GM06990 (cell line): ENCODE measurements at regions not wholly inside any gene's neighbourhood (a gene's known extent, or its start where the extent isn't known, plus 50 kb on each side); places are given as distances from the start of the nearest gene placed in this dataset.

Source experiments
- DNase-seq: peaks from one replicate; pipeline ENCODE4 v3.0.0-alpha.2; 2011; ENCODE audit not compliant: insufficient read length; ENCODE audit errors: extremely low read depth
- H3K27me3 ChIP-seq: replicated peaks from 2 replicates; pipeline ENCODE4 v1.6.0; 2011; ENCODE audit warnings: low read length; ENCODE audit not compliant: control insufficient read depth, insufficient read depth
- H3K36me3 ChIP-seq: 2 replicates; pipeline ENCODE4 v1.5.1; 2011; ENCODE audit warnings: low read length; ENCODE audit not compliant: control insufficient read depth, insufficient read depth
- H3K4me3 ChIP-seq: replicated peaks from 2 replicates; pipeline ENCODE4 v1.5.1; 2011; ENCODE audit warnings: low read depth, mild to moderate bottlenecking, control low read depth, low read length
- TF ChIP-seq, protein P1 (sequence below): IDR thresholded peaks from 2 replicates; pipeline ENCODE4 v1.5.1; 2011; ENCODE audit warnings: low read length, control low read depth, mild to moderate bottlenecking, inconsistent platforms; ENCODE audit not compliant: insufficient read depth, poor library complexity, severe bottlenecking

DNA sequence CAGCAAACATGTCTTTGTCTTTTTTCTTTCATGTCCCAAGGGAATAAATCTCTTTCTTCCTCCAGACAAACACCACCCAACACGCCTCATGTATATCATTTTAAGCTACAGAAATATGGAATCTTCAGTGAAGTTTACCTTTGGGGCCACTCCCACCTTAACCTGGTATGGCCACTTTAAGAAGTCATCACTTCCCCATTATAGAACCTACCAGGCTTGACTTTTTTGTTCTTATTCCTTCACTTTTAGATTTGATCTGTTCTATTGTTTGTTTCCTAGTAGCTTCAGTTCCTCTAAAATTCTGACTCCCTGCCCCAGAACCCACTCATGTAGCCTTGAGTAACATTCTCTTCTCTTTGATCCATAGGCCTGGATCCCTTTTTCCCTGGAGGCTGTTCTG lies 226.3 kb downstream of the HLX start:
- Histone ChIP-seq H3K27me3 (no peaks in the 10 kb centered on the region), H3K4me3 (no peak overlapping the region), H3K36me3 (no peaks in the 10 kb centered on the region)
- TF ChIP-seq, protein P1, sequence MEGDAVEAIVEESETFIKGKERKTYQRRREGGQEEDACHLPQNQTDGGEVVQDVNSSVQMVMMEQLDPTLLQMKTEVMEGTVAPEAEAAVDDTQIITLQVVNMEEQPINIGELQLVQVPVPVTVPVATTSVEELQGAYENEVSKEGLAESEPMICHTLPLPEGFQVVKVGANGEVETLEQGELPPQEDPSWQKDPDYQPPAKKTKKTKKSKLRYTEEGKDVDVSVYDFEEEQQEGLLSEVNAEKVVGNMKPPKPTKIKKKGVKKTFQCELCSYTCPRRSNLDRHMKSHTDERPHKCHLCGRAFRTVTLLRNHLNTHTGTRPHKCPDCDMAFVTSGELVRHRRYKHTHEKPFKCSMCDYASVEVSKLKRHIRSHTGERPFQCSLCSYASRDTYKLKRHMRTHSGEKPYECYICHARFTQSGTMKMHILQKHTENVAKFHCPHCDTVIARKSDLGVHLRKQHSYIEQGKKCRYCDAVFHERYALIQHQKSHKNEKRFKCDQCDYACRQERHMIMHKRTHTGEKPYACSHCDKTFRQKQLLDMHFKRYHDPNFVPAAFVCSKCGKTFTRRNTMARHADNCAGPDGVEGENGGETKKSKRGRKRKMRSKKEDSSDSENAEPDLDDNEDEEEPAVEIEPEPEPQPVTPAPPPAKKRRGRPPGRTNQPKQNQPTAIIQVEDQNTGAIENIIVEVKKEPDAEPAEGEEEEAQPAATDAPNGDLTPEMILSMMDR = no peak
- DNase-seq = no peak

DNA sequence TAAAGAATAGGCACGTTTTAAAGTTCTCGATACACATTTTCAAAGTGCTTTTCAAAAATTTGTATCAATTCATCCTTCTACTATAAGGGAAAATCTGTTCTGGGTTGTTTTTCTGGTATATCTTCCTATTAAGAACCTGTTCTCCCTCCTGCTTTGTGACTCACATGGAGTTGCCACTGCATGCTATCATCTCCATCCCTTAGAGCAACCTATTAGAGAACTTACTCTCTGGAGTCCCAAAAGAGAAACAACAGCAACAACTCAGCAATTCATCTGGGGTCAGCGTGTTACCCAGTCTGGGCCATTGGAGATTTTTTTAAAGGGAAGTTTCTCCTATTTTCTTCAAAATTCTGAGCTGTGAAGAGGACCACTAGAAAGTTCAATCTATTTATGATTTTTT lies 227.4 kb downstream of the HLX start:
- TF ChIP-seq, protein P1 = no peak
- Histone ChIP-seq H3K4me3 (no peak overlapping the region), H3K36me3 (no peaks in the 10 kb centered on the region), H3K27me3 (no peaks in the 10 kb centered on the region)
- DNase-seq = no peak

DNA sequence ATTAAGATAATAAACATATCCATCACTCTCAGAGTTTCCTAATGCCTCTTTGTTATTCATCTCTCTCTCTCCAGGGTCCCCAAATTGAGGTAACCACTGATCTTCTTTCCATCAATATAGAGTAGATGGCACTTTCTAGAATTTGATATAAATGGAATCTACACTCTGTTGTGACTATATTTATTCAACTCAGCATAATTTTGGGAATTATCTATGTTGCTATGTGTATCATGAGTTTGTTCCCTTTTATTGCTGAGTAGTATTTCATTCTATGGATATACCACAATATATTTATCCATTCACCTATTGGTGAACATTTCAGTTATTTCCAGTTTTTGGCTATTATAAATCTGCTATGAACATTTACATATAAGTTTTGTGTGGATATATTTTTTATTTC lies 230.7 kb downstream of the HLX start:
- Histone ChIP-seq H3K27me3 (no peaks in the 10 kb centered on the region), H3K4me3 (no peak overlapping the region), H3K36me3 (no peaks in the 10 kb centered on the region)
- DNase-seq = no peak
- TF ChIP-seq, protein P1 = no peak

DNA sequence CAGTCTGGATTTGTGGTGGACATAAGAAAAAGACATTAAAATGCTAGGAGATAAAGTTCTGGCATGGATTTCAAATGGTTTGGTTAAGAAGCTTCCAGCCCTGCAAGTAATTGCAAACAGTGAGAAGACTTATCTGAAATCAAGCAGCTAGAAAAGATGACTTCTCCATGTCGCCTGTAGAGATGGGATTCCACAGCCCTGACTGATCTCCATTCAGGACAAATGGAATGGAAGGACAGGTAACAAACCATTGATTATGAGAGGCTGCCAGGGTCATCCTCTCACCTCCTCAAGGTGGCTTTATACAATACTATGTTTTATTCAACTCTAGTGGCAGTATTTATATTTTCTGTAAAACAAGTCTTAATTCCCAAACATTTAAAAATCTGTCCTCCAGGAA lies 237.9 kb downstream of the HLX start:
- TF ChIP-seq, protein P1 = no peak
- H3K27me3 ChIP-seq = no peaks in the 10 kb centered on the region; the same call in 1 of the 2 replicates
- no peak for DNase-seq
- no peaks in the 10 kb centered on the region for H3K36me3 ChIP-seq
- H3K4me3 ChIP-seq = no peak overlapping the region

DNA sequence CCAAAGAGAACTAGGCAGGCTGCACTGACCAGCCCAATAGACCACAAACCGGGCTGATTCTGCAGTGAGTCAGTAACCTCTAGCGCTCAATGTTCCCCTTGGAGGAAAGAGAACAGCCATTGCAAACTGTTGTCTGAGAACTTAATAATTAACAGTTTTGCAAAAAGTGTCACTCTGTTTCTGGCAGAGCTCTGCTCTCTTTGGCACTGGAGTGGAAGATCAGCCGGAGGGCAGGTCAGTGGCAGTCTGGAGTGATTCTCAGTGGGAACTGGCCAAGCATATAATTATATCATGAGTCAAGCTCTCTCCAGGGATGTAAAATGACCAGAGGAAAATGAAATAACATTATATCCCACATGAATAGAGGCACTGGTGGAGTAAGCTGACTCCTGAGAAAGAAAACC lies 238.3 kb downstream of the HLX start:
- TF ChIP-seq, protein P1 = no peak
- H3K27me3 ChIP-seq = no peaks in the 10 kb centered on the region; the same call in 1 of the 2 replicates
- H3K36me3 ChIP-seq = no peaks in the 10 kb centered on the region
- no peak overlapping the region for H3K4me3 ChIP-seq
- no peak for DNase-seq

DNA sequence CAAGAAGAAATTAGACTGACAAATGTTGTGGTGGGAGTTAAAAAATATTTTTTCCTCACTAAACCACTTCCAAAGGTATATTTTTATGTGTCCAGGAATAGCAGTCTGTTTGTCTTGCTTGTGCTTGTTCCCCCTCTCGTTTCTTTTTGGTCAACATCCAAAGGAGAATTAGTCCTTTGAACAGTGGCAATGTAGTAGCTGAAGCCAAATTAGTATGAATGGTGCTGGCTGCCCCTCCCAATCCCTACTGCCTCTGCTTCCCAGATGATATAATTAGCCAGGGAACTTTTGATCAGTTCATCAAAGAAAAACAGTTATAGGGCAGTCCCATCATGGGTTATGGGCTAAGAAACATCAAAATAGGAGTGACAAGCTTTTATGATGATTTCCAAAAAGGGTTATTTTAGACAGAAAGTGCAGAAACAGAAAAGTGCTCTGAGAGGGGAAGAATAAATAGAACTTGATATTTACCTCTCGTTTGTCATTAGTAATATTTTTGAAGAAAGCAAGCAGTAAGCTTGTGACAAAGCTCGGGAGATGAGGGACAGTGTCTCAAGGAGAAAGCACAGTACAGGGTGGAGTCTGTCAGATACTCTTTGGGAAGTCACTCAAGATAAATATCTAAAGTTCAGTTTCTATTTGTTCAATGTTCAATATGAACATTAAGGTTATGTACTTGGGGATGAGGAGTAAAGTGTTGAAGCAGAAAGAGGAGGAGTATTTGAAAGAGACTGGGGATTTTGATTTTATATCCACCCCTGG lies 239.1 kb downstream of the HLX start:
- H3K4me3 ChIP-seq = no peak overlapping the region
- no peaks in the 10 kb centered on the region for H3K36me3 ChIP-seq
- TF ChIP-seq, protein P1 = no peak
- no peak for DNase-seq
- no peaks in the 10 kb centered on the region; the same call in 1 of the 2 replicates for H3K27me3 ChIP-seq
